Gastrocnemius medialis (tissue), 4 donors: ENCODE measurements at regions not wholly inside any gene's neighbourhood (a gene's known extent, or its start where the extent isn't known, plus 50 kb on each side); places are given as distances from the start of the nearest gene placed in this dataset.

Experiments
- CTCF ChIP-seq, 5 experiments: fragments of 450-650 bp in 3 of 5; fragments of 200-600 bp in 2 of 5; sonication (generic) in 2 of 5; IDR thresholded peaks in 4 of 5; conservative IDR thresholded peaks in 1 of 5; 1 replicate in 4 of 5; 2 replicates in 1 of 5; pipeline ENCODE4 v1.5.1; 2016 to 2019; ENCODE audit warnings: antibody characterized with exemption in 5 of 5, mild to moderate bottlenecking in 3 of 5, moderate library complexity in 3 of 5
- POLR2A ChIP-seq, 2 donors: fragments of 450-650 bp; IDR thresholded peaks; one replicate each; pipeline ENCODE4 v1.6.1; 2017; ENCODE audit warnings: antibody characterized with exemption in 2 of 2, mild to moderate bottlenecking in 2 of 2, moderate library complexity in 2 of 2

- TF ChIP-seq CTCF (IDR thresholded peaks at IDR 0.05 in 4 of 5, conservative IDR thresholded peaks at IDR 0.05 in 1 of 5) (no peak), POLR2A (IDR thresholded peaks at IDR 0.05) (no peak)
Observed at GRCh38 chr13:107070792-107071191, 502.9 kb upstream of the ARGLU1 start.
